ENCODE measurements at regions not wholly inside any gene's neighbourhood (a gene's known extent, or its start where the extent isn't known, plus 50 kb on each side); places are given as distances from the start of the nearest gene placed in this dataset.

DNA sequence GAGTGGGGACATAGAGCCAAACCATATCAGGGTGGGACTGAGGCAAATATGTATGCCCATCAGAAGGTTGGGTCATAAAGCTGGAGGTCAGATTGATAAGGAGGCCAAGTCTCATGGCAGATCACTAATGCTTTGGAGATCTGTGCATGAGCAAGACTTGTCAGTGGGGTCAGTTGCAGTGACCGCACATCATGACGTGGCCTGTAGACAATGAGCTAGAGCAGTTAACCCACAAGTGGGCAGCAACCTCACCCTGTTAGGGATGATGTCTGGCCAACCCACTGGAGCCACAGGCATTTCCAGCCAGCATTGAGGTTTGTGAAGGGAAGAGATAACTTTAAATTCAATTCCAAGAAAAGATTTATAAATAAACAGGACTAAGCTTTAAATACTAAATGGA lies 66.7 kb downstream of the XCL1 start:
- Histone ChIP-seq H3K4me3 (IDR thresholded peaks at IDR 0.05; ENCODE audit: insufficient read depth, low read depth, low read length) (no peak overlapping the region), H2AFZ (ENCODE audit: low read depth) (no peak overlapping the region), H3K27me3 (ENCODE audit: insufficient read depth, low read depth) (no peaks in the 10 kb centered on the region), H3K4me1 (ENCODE audit: low read depth, poor library complexity, severe bottlenecking) (no peaks in the 10 kb centered on the region), H3K9ac (no peak overlapping the region), H3K79me2 (ENCODE audit: insufficient read depth, low read depth) (no peaks in the 10 kb centered on the region), H3K36me3 (ENCODE audit: insufficient read depth) (no peaks in the 10 kb centered on the region), H3K27ac (no peak overlapping the region), H4K20me1 (ENCODE audit: insufficient read depth) (no peaks in the 10 kb centered on the region), H3K4me2 (no peak overlapping the region)
- TF ChIP-seq, protein P1, sequence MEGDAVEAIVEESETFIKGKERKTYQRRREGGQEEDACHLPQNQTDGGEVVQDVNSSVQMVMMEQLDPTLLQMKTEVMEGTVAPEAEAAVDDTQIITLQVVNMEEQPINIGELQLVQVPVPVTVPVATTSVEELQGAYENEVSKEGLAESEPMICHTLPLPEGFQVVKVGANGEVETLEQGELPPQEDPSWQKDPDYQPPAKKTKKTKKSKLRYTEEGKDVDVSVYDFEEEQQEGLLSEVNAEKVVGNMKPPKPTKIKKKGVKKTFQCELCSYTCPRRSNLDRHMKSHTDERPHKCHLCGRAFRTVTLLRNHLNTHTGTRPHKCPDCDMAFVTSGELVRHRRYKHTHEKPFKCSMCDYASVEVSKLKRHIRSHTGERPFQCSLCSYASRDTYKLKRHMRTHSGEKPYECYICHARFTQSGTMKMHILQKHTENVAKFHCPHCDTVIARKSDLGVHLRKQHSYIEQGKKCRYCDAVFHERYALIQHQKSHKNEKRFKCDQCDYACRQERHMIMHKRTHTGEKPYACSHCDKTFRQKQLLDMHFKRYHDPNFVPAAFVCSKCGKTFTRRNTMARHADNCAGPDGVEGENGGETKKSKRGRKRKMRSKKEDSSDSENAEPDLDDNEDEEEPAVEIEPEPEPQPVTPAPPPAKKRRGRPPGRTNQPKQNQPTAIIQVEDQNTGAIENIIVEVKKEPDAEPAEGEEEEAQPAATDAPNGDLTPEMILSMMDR (conservative IDR thresholded peaks at IDR 0.05; ENCODE audit: low read depth, low read length) = no peak
